GM23338 (cell line): ENCODE measurements at regions not wholly inside any gene's neighbourhood (a gene's known extent, or its start where the extent isn't known, plus 50 kb on each side); places are given as distances from the start of the nearest gene placed in this dataset.
"Not testable (repeated sequence)": the region's sequence is repeated elsewhere in the genome, so short reads cannot be mapped to it uniquely, and the experiment has no call there.

Source experiments
- ATAC-seq: fragments of 200-7000 bp; cut with Tn5 transposase; 3 replicates; pipeline ENCODE4 v1.9.1; 2020
- DNase-seq: peaks from one replicate; pipeline ENCODE4 v3.0.0-alpha.2; 2015; ENCODE audit warnings: low spot score
- H2AFZ ChIP-seq: fragments of 200-600 bp; sonication (generic); 2 replicates; pipeline ENCODE4 v1.8.0; 2016; ENCODE audit warnings: antibody characterized with exemption, mild to moderate bottlenecking, moderate library complexity
- H3F3A ChIP-seq: fragments of 200-600 bp; sonication (generic); replicated peaks from 2 replicates; pipeline ENCODE4 v1.8.0; 2017; ENCODE audit warnings: antibody characterized with exemption, mixed run types, low read depth
- H3K27ac ChIP-seq: fragments of 200-600 bp; sonication (generic); 2 replicates; pipeline ENCODE4 v1.6.1; 2016; ENCODE audit warnings: low read depth
- H3K27me3 ChIP-seq: fragments of 200-600 bp; sonication (generic); 2 replicates; pipeline ENCODE4 v1.8.0; 2016; ENCODE audit warnings: mild to moderate bottlenecking, mixed run types, moderate library complexity; ENCODE audit not compliant: insufficient read depth
- H3K36me3 ChIP-seq: fragments of 200-600 bp; sonication (generic); 2 replicates; pipeline ENCODE4 v1.8.0; 2016; ENCODE audit warnings: mild to moderate bottlenecking; ENCODE audit not compliant: insufficient read depth
- H3K4me1 ChIP-seq: fragments of 200-600 bp; sonication (generic); 2 replicates; pipeline ENCODE4 v1.8.0; 2016; ENCODE audit warnings: mild to moderate bottlenecking, moderate library complexity; ENCODE audit not compliant: insufficient read depth
- H3K4me2 ChIP-seq: fragments of 200-600 bp; sonication (generic); 2 replicates; pipeline ENCODE4 v1.7.1; 2017; ENCODE audit warnings: mixed run types
- H3K4me3 ChIP-seq: fragments of 200-600 bp; sonication (generic); 2 replicates; pipeline ENCODE4 v1.6.1; 2016; ENCODE audit warnings: mixed run types
- H3K79me2 ChIP-seq: fragments of 200-600 bp; sonication (generic); replicated peaks from 2 replicates; pipeline ENCODE4 v1.8.0; 2017; ENCODE audit warnings: mild to moderate bottlenecking; ENCODE audit not compliant: insufficient read depth
- H3K9me2 ChIP-seq: fragments of 200-600 bp; sonication (generic); 2 replicates; pipeline ENCODE4 v1.8.0; 2017; ENCODE audit not compliant: insufficient read depth
- H4K20me1 ChIP-seq: fragments of 200-600 bp; sonication (generic); replicated peaks from 2 replicates; pipeline ENCODE4 v1.8.0; 2017; ENCODE audit warnings: mild to moderate bottlenecking; ENCODE audit not compliant: insufficient read depth
- H3K27ac Mint-ChIP-seq: 2 replicates; pipeline ENCODE4 v1.8.0; 2020; ENCODE audit warnings: inconsistent platforms, mild to moderate bottlenecking, moderate library complexity, mixed read lengths
- H3K27me3 Mint-ChIP-seq: 3 replicates; pipeline ENCODE4 v1.8.0; 2022; ENCODE audit warnings: low read depth, mild to moderate bottlenecking, moderate library complexity, mixed read lengths, inconsistent platforms; ENCODE audit not compliant: insufficient read depth, poor library complexity
- H3K36me3 Mint-ChIP-seq: 3 replicates; pipeline ENCODE4 v1.8.0; 2021; ENCODE audit warnings: low read depth, mild to moderate bottlenecking, inconsistent platforms, moderate library complexity, mixed read lengths
- H3K4me1 Mint-ChIP-seq: 3 replicates; pipeline ENCODE4 v1.8.0; 2020; ENCODE audit warnings: mild to moderate bottlenecking, inconsistent platforms, mixed read lengths
- H3K4me3 Mint-ChIP-seq: 3 replicates; pipeline ENCODE4 v1.8.0; 2021; ENCODE audit warnings: moderate library complexity, mild to moderate bottlenecking, inconsistent platforms, mixed read lengths
- H3K9me3 Mint-ChIP-seq: 3 replicates; pipeline ENCODE4 v1.8.0; 2020; ENCODE audit warnings: moderate library complexity, mild to moderate bottlenecking, inconsistent platforms, mixed read lengths
- CTCF ChIP-seq, 2 experiments: fragments of 200-600 bp in 1 of 2; sonication (generic) in 1 of 2; conservative IDR thresholded peaks; 2 replicates each; pipeline versions ENCODE4 v1.5.1 to v1.6.1; 2016 to 2017; ENCODE audit warnings: antibody characterized with exemption in 2 of 2, low read depth in 2 of 2, mild to moderate bottlenecking in 2 of 2, moderate library complexity in 1 of 2
- EZH2 ChIP-seq: fragments of 200-600 bp; sonication (generic); IDR thresholded peaks from one replicate; pipeline ENCODE4 v1.8.0; 2017; ENCODE audit warnings: antibody characterized with exemption, mild to moderate bottlenecking, low read depth; ENCODE audit not compliant: unreplicated experiment
- JUNB ChIP-seq: IDR thresholded peaks from one replicate; pipeline ENCODE4 v1.6.1; 2016; ENCODE audit warnings: antibody characterized with exemption; ENCODE audit not compliant: unreplicated experiment
- NANOG ChIP-seq: IDR thresholded peaks from 2 replicates; pipeline ENCODE4 v1.6.1; 2016; ENCODE audit warnings: antibody characterized with exemption, borderline replicate concordance
- POLR2AphosphoS5 ChIP-seq: IDR thresholded peaks from 2 replicates; pipeline ENCODE4 v1.6.1; 2016; ENCODE audit warnings: antibody characterized with exemption, low read depth
- ZNF331 ChIP-seq: fragments of 250-450 bp; sonication (Bioruptor Pico); IDR thresholded peaks from 2 replicates; pipeline ENCODE4 v1.5.0; 2020; ENCODE audit warnings: low read depth, mild to moderate bottlenecking, moderate library complexity
- TF ChIP-seq, protein P1 (sequence below): IDR thresholded peaks from one replicate; pipeline ENCODE4 v1.6.1; 2018; ENCODE audit warnings: antibody characterized with exemption; ENCODE audit not compliant: unreplicated experiment
- TF ChIP-seq, protein P2 (sequence below): IDR thresholded peaks from 2 replicates; pipeline ENCODE4 v1.6.1; 2016; ENCODE audit warnings: antibody characterized with exemption

- TF ChIP-seq, protein P1, sequence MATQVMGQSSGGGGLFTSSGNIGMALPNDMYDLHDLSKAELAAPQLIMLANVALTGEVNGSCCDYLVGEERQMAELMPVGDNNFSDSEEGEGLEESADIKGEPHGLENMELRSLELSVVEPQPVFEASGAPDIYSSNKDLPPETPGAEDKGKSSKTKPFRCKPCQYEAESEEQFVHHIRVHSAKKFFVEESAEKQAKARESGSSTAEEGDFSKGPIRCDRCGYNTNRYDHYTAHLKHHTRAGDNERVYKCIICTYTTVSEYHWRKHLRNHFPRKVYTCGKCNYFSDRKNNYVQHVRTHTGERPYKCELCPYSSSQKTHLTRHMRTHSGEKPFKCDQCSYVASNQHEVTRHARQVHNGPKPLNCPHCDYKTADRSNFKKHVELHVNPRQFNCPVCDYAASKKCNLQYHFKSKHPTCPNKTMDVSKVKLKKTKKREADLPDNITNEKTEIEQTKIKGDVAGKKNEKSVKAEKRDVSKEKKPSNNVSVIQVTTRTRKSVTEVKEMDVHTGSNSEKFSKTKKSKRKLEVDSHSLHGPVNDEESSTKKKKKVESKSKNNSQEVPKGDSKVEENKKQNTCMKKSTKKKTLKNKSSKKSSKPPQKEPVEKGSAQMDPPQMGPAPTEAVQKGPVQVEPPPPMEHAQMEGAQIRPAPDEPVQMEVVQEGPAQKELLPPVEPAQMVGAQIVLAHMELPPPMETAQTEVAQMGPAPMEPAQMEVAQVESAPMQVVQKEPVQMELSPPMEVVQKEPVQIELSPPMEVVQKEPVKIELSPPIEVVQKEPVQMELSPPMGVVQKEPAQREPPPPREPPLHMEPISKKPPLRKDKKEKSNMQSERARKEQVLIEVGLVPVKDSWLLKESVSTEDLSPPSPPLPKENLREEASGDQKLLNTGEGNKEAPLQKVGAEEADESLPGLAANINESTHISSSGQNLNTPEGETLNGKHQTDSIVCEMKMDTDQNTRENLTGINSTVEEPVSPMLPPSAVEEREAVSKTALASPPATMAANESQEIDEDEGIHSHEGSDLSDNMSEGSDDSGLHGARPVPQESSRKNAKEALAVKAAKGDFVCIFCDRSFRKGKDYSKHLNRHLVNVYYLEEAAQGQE: no peak
- TF ChIP-seq JUNB (no peak), EZH2 (no peak)
Observed at GRCh38 chr16:85204242-85205010, 92.2 kb upstream of the CIBAR2 start (continued).

DNA sequence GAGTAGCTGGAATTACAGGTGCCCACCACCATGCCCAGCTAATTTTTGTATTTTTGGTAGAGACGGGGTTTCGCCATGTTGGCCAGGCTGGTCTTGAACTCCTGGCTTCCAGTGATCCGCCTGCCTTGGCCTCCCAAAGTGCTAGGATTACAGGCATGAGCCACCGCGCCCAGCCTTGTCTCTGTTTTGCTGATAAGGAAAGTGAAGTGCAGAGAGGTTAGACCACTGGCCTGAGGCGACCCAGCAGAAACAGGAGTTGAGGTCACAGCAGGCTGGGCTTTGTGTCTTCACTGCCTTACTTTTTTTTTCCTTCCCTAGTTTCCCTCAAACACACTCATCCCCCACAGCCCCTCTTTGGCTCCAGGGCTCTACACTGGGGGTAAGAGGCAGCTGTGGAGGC, 93.0 kb upstream of the CIBAR2 start:
- ATAC-seq, H3K9me2 ChIP-seq, H3K4me3 Mint-ChIP-seq, H3K27ac Mint-ChIP-seq, H3K4me3 ChIP-seq, H3K36me3 ChIP-seq, H3K27me3 Mint-ChIP-seq, DNase-seq, H3F3A ChIP-seq, H3K27me3 ChIP-seq, H3K4me2 ChIP-seq, H3K9me3 Mint-ChIP-seq, H3K36me3 Mint-ChIP-seq, H4K20me1 ChIP-seq, H3K27ac ChIP-seq, H2AFZ ChIP-seq: not testable (repeated sequence)
- Histone ChIP-seq H3K4me1 (peaks cover 26% of the 10 kb centered on the region; the same call in 1 of the 2 replicates), H3K79me2 (peaks cover 49% of the 10 kb centered on the region)
- H3K4me1 Mint-ChIP-seq: peaks cover 56% of the 10 kb centered on the region

DNA sequence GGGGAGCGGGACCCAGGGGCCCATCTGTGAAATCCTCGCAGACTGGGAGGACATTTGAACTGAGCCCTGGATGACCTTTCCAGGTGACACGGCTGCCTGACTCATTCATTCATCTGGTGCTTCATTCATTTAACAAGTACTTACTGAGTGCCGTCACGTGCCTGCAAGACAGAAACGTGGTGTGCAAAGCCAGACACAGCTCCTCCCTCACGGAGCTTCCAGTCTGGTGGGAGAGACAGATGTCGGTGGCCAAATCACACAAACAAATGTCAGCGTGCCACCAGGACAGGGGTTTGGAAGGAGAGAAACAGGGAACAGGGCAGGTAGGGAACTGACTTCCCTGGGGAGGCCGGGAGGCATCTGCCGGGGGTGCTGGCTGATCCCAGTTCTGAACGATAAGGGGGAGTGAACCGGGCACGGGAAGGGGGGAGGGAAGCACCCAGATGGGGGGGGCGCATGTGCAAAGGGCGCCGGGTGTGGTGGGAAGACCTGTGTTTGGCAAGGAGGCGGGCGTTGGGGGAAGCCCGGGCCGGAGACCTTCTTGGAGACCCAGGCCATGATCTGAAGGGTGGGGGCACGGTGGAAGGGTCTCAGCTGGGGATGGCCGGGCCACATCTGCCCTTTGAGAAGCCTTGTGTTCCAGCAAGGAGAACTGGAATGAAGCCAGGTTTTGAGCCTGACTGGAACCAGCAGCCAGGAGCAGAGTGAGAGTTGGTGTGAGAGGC, 93.6 kb upstream of the CIBAR2 start:
- H3K4me3 ChIP-seq: no peak overlapping the region
- Mint-ChIP-seq H3K4me3 (peak overlapping the region; percentile 46; the same call in 2 of the 3 replicates), H3K4me1 (peaks cover 50% of the 10 kb centered on the region), H3K27me3 (peaks cover 2% of the 10 kb centered on the region), H3K9me3 (no peaks in the 10 kb centered on the region), H3K36me3 (no peaks in the 10 kb centered on the region; the same call in 2 of the 3 replicates), H3K27ac (peak overlapping the region; percentile 80)
- H3K4me2 ChIP-seq: peak overlapping the region; percentile 43; the same call in 1 of the 2 replicates
- no peak for DNase-seq
- H3K9me2 ChIP-seq: no peaks in the 10 kb centered on the region
- H3K27me3 ChIP-seq: no peaks in the 10 kb centered on the region
- no peak overlapping the region for H2AFZ ChIP-seq
- peaks cover 3% of the 10 kb centered on the region; the same call in 1 of the 2 replicates for H4K20me1 ChIP-seq
- 0 out of 2 replicates have a peak overlapping the region, but pooled peaks have one; percentile 66 for H3K27ac ChIP-seq
- peaks cover 53% of the 10 kb centered on the region for H3K79me2 ChIP-seq
- peaks cover 26% of the 10 kb centered on the region; the same call in 1 of the 2 replicates for H3K4me1 ChIP-seq
- H3K36me3 ChIP-seq: no peaks in the 10 kb centered on the region
- no peak for ATAC-seq
- no peaks in the 10 kb centered on the region for H3F3A ChIP-seq
- TF ChIP-seq ZNF331 (CRISPR knock-in tag) (no peak), CTCF (conservative IDR thresholded peaks at IDR 0.05; ENCODE audit: low read depth in 2 of 2) (no peak), POLR2AphosphoS5 (no peak), NANOG (no peak)
- TF ChIP-seq, protein P2, sequence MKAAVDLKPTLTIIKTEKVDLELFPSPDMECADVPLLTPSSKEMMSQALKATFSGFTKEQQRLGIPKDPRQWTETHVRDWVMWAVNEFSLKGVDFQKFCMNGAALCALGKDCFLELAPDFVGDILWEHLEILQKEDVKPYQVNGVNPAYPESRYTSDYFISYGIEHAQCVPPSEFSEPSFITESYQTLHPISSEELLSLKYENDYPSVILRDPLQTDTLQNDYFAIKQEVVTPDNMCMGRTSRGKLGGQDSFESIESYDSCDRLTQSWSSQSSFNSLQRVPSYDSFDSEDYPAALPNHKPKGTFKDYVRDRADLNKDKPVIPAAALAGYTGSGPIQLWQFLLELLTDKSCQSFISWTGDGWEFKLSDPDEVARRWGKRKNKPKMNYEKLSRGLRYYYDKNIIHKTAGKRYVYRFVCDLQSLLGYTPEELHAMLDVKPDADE: no peak
